ENCODE measurements at regions not wholly inside any gene's neighbourhood (a gene's known extent, or its start where the extent isn't known, plus 50 kb on each side); places are given as distances from the start of the nearest gene placed in this dataset.

DNA sequence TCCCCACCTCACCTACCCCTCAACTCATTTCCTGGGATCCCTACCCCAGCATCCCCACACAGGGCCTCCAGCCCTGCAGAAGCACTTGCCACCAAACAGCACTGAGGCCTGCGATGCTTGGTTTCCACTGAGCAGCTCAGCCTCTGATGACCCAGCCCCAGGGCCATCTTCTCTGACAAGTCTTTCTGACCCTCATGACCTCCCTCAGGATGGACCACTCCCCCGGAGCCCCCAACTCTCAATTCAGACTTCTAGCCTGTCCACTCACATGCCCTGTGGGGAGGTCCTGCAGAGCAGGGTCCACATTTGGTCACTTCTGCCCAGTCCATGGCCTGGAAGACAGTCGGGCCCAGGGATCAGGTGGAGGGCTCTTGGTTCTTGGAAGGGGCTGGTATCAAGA, 63.4 kb upstream of the SPATA12 start:
- H2AFZ ChIP-seq (ENCODE audit: low read length): no peak overlapping the region
- TF ChIP-seq CTCF (conservative IDR thresholded peaks at IDR 0.05; ENCODE audit: low read length) (no peak), EZH2phosphoT487 (IDR thresholded peaks at IDR 0.05; ENCODE audit: borderline replicate concordance) (no peak)
- H3K27me3 ChIP-seq (ENCODE audit: insufficient read depth, low read length, poor library complexity, severe bottlenecking): no peaks in the 10 kb centered on the region

DNA sequence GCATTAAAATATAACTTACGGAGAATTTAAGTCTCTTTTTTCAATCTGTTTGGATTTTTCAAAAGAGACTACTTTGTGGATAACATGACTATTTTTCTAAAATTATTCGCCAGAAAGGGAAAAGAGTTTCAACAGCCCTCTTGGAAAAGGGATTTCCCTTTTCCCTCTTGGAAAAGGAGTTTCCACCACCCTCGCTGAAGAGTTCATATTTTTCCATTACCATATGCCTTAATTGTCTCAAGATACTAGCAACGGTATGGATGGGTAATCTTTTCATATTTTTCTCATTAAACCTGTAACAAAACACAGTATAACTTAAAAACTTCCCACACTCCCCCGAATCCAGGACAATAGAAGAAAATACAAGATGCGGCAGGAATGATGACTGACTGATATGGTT, 66.1 kb upstream of the SPATA12 start:
- Histone ChIP-seq H3K4me2 (ENCODE audit: low read depth, low read length, poor library complexity, severe bottlenecking) (no peak overlapping the region), H3K27me3 (ENCODE audit: insufficient read depth, low read length, poor library complexity, severe bottlenecking) (no peaks in the 10 kb centered on the region), H4K20me1 (ENCODE audit: insufficient read depth, low read length, poor library complexity, severe bottlenecking) (no peaks in the 10 kb centered on the region), H3F3A (ENCODE audit: low read depth) (no peaks in the 10 kb centered on the region), H3K9ac (ENCODE audit: low read depth, low read length, poor library complexity, severe bottlenecking) (no peak overlapping the region), H3K9me3 (ENCODE audit: insufficient read depth, low read depth, low read length) (no peaks in the 10 kb centered on the region), H3K4me1 (ENCODE audit: insufficient read depth, low read length, poor library complexity, severe bottlenecking) (no peaks in the 10 kb centered on the region), H3K36me3 (ENCODE audit: insufficient read depth, low read length) (no peaks in the 10 kb centered on the region), H3K79me2 (ENCODE audit: insufficient read depth, low read length) (no peaks in the 10 kb centered on the region), H2AFZ (ENCODE audit: low read length) (no peak overlapping the region), H3K4me3 (ENCODE audit: low read length, poor library complexity, severe bottlenecking) (no peak overlapping the region), H3K9me2 (replicated peaks; ENCODE audit: low read depth, low read length) (no peaks in the 10 kb centered on the region)
- TF ChIP-seq EZH2phosphoT487 (IDR thresholded peaks at IDR 0.05; ENCODE audit: borderline replicate concordance) (no peak), CTCF (conservative IDR thresholded peaks at IDR 0.05; ENCODE audit: low read length) (no peak)

More for the DNA sequence above, 63.4 kb upstream of the SPATA12 start:
- Histone ChIP-seq H3K79me2 (ENCODE audit: insufficient read depth, low read length) (no peaks in the 10 kb centered on the region), H3K36me3 (ENCODE audit: insufficient read depth, low read length) (no peaks in the 10 kb centered on the region), H3K4me1 (ENCODE audit: insufficient read depth, low read length, poor library complexity, severe bottlenecking) (no peaks in the 10 kb centered on the region), H3K9ac (ENCODE audit: low read depth, low read length, poor library complexity, severe bottlenecking) (no peak overlapping the region), H4K20me1 (ENCODE audit: insufficient read depth, low read length, poor library complexity, severe bottlenecking) (no peaks in the 10 kb centered on the region), H3K9me2 (replicated peaks; ENCODE audit: low read depth, low read length) (no peaks in the 10 kb centered on the region), H3F3A (ENCODE audit: low read depth) (no peaks in the 10 kb centered on the region), H3K9me3 (ENCODE audit: insufficient read depth, low read depth, low read length) (no peaks in the 10 kb centered on the region), H3K4me2 (ENCODE audit: low read depth, low read length, poor library complexity, severe bottlenecking) (no peak overlapping the region), H3K4me3 (ENCODE audit: low read length, poor library complexity, severe bottlenecking) (no peak overlapping the region)

DNA sequence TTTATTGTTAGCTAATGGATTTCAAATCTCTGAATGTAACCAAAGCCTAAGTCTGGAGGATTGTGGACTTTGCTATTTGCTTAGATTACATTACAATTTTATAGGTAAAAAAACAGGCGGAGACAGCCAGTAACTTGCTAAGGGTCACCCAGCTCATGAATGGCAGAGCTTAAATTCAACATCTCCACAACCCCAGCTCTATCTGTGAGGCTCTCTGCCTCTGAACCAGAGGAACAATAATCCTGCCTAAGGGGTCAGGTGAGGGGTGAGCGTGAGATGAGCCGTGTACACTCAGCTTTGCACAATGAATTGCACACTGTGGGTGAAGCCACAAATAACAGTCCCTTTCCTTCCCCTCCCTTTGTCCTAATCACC, 69.8 kb upstream of the SPATA12 start:
- Histone ChIP-seq H3K9me3 (ENCODE audit: insufficient read depth, low read depth, low read length) (no peaks in the 10 kb centered on the region), H3K4me1 (ENCODE audit: insufficient read depth, low read length, poor library complexity, severe bottlenecking) (peaks cover 3% of the 10 kb centered on the region), H3K27me3 (ENCODE audit: insufficient read depth, low read length, poor library complexity, severe bottlenecking) (no peaks in the 10 kb centered on the region), H3K9me2 (replicated peaks; ENCODE audit: low read depth, low read length) (no peaks in the 10 kb centered on the region), H3F3A (ENCODE audit: low read depth) (no peaks in the 10 kb centered on the region), H3K79me2 (ENCODE audit: insufficient read depth, low read length) (no peaks in the 10 kb centered on the region), H3K36me3 (ENCODE audit: insufficient read depth, low read length) (no peaks in the 10 kb centered on the region), H3K4me3 (ENCODE audit: low read length, poor library complexity, severe bottlenecking) (no peak overlapping the region), H3K4me2 (ENCODE audit: low read depth, low read length, poor library complexity, severe bottlenecking) (no peak overlapping the region), H4K20me1 (ENCODE audit: insufficient read depth, low read length, poor library complexity, severe bottlenecking) (no peaks in the 10 kb centered on the region), H2AFZ (ENCODE audit: low read length) (no peak overlapping the region), H3K9ac (ENCODE audit: low read depth, low read length, poor library complexity, severe bottlenecking) (no peak overlapping the region)
- TF ChIP-seq CTCF (conservative IDR thresholded peaks at IDR 0.05; ENCODE audit: low read length) (no peak), EZH2phosphoT487 (IDR thresholded peaks at IDR 0.05; ENCODE audit: borderline replicate concordance) (no peak)
